Activated naive CD4-positive, alpha-beta T cell treated with anti-CD3 and anti-CD28 coated beads, Interleukin-2, amount 10 ng/mL, durations not matched to agents 7 days and 5 days (primary cell): ENCODE measurements at regions not wholly inside any gene's neighbourhood (a gene's known extent, or its start where the extent isn't known, plus 50 kb on each side); places are given as distances from the start of the nearest gene placed in this dataset.
"Not testable (repeated sequence)": the region's sequence is repeated elsewhere in the genome, so short reads cannot be mapped to it uniquely, and the experiment has no call there.

ENCODE experiments used
- CTCF ChIA-PET: fragments of 350-600 bp; sonication (Branson Sonifier 250); formaldehyde crosslinking; loops from one replicate; lab custom pipeline; 2021; ENCODE audit warnings: antibody characterized with exemption; lab: Charles Lee
- DNase-seq: peaks from one replicate; pipeline ENCODE4 v3.0.0-alpha.2; 2020
- H3K27ac Mint-ChIP-seq: one replicate; pipeline ENCODE4 v1.8.0; 2021; ENCODE audit warnings: mild to moderate bottlenecking, moderate library complexity, mixed read lengths
- H3K27me3 Mint-ChIP-seq: one replicate; pipeline ENCODE4 v1.8.0; 2021; ENCODE audit warnings: mild to moderate bottlenecking, mixed read lengths
- H3K36me3 Mint-ChIP-seq: one replicate; pipeline ENCODE4 v1.8.0; 2021; ENCODE audit warnings: mixed read lengths
- H3K4me1 Mint-ChIP-seq: one replicate; pipeline ENCODE4 v1.8.0; 2021; ENCODE audit warnings: mixed read lengths
- H3K4me3 Mint-ChIP-seq: one replicate; pipeline ENCODE4 v1.8.0; 2021; ENCODE audit warnings: mild to moderate bottlenecking, moderate library complexity, mixed read lengths
- H3K9me3 Mint-ChIP-seq: one replicate; pipeline ENCODE4 v1.8.0; 2021; ENCODE audit warnings: mixed read lengths

DNA sequence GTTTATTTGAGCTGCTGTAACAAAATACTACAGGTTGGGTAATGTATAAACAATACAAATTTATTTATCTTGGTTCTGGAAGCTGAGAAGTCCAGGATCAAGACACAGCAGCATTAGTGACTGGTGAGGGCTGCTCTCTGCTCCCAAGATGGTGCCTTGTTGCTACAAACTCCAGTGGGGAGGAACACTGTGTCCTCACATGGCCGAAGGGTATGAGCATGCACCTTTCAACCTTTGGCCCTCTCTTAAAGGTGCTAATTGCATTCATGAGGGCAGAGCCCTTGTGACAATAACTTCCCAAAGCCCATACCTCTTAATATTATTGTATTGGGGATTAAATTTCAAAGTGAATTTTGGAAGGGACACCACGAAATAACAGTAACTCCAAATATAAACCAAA is 55.3 kb upstream of the ATP1B1 start:
- H3K27me3 Mint-ChIP-seq, result peaks cover 5% of the 10 kb centered on the region
- H3K36me3 Mint-ChIP-seq, result peaks cover 2% of the 10 kb centered on the region
- no peak for DNase-seq
- CTCF ChIA-PET, result no interaction called here
- H3K27ac Mint-ChIP-seq, result no peak overlapping the region
- H3K9me3 Mint-ChIP-seq, result peaks cover 3% of the 10 kb centered on the region
- peaks cover 36% of the 10 kb centered on the region for H3K4me1 Mint-ChIP-seq
- H3K4me3 Mint-ChIP-seq, result no peak overlapping the region

- H3K4me3 Mint-ChIP-seq, DNase-seq, CTCF ChIA-PET, H3K27ac Mint-ChIP-seq, H3K9me3 Mint-ChIP-seq, H3K27me3 Mint-ChIP-seq, H3K36me3 Mint-ChIP-seq: not testable (repeated sequence)
- peaks cover 26% of the 10 kb centered on the region for H3K4me1 Mint-ChIP-seq
Measured at GRCh38 chr1:169052171-169052570, 54.3 kb upstream of the ATP1B1 start.

DNA sequence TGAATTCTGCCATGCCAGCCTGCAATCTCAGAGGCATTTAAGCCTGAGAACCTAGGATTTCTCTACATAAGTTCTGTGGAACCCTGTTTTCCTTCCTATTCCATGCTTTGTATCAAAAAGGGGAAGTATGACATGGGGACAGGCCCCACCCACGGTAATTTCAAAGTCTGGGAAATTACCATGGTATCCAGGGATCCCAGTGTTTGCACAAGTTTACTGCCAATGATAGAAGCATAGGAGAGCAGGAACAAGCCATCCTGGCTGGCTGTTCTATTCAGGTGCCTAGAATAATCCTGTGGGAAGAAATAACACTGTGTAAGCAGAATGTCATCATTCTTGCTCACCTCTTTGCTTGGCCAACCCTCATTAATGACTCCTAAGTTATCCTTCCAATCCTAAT is 53.8 kb upstream of the ATP1B1 start:
- H3K36me3 Mint-ChIP-seq, result no peaks in the 10 kb centered on the region
- peaks cover 20% of the 10 kb centered on the region for H3K4me1 Mint-ChIP-seq
- DNase-seq, result no peak
- CTCF ChIA-PET, result no interaction called here
- peaks cover 5% of the 10 kb centered on the region for H3K27me3 Mint-ChIP-seq
- H3K27ac Mint-ChIP-seq, result no peak overlapping the region
- H3K4me3 Mint-ChIP-seq, result no peak overlapping the region
- no peaks in the 10 kb centered on the region for H3K9me3 Mint-ChIP-seq

DNA sequence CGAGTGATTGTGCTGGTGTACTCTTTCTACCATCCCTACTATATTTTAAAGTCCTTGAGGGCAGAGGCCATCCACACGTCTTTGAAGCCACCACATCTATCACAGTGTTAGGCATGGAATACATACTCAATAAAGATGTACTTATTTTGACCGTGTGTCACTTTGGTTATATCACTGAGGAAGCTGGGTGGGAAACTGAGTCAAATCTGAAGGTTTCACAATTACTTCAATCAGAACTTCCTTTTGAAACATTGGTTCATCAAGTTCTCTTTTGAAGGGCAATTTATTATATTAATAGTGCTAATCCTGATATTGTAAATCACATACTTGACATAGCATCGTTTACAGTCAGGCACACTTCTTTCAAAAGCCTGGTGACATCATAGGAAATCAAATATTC is 53.3 kb upstream of the ATP1B1 start:
- Mint-ChIP-seq H3K4me3 (no peak overlapping the region), H3K9me3 (no peaks in the 10 kb centered on the region), H3K36me3 (no peaks in the 10 kb centered on the region), H3K27ac (no peak overlapping the region), H3K4me1 (peaks cover 16% of the 10 kb centered on the region), H3K27me3 (peaks cover 9% of the 10 kb centered on the region)
- no peak for DNase-seq
- CTCF ChIA-PET, result no interaction called here
